ENCODE measurements at regions not wholly inside any gene's neighbourhood (a gene's known extent, or its start where the extent isn't known, plus 50 kb on each side); places are given as distances from the start of the nearest gene placed in this dataset.
"Not testable (repeated sequence)": the region's sequence is repeated elsewhere in the genome, so short reads cannot be mapped to it uniquely, and the experiment has no call there.

- no peak for DNase-seq
Measured at GRCh38 chr15:47887241-47887800, 170.0 kb downstream of the SEMA6D start.

- no peak for DNase-seq
Measured at GRCh38 chr15:47888385-47889100, 171.2 kb downstream of the SEMA6D start.

GRCh38 chr15:47890397-47891150, 173.3 kb downstream of the SEMA6D start:
- no peak for DNase-seq

DNA sequence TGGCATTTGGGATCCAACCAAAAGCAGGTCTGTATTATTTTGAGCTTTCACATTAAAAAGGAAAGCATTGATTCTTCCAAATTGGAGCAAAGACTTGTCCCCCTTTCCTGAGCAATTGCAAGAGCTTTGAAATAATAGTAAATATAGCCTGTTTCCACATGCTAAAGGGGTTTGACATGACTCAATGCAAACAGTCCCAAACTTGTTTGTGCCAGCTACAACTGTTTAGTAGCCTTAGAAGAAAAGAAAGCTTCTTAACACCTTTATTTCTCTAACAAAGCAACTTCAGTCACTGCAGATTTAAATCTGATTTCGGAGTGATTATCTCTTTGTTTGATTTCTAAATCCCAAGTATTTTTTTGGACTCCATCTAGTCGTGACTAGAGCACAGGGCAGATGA, 180.2 kb downstream of the SEMA6D start:
- no peak for DNase-seq

DNA sequence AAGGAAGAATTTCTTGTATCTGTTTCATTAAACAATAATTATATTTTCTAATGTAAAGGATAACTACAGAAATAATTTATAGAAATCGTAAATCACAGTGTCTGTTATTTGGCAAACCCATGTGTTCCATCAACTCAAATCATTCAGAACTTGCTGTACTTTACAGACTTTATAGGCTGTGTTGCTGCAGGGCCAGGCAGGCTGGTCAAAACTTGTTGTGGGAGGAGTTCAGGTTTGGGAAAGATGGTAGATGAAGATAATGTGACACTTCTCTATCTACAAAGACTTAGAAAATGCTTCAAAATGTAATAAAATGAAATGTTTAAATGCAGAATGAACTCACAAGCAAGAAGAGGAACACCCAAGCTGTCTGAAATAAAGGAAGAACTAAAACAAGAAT, 183.4 kb downstream of the SEMA6D start:
- DNase-seq: no peak

DNA sequence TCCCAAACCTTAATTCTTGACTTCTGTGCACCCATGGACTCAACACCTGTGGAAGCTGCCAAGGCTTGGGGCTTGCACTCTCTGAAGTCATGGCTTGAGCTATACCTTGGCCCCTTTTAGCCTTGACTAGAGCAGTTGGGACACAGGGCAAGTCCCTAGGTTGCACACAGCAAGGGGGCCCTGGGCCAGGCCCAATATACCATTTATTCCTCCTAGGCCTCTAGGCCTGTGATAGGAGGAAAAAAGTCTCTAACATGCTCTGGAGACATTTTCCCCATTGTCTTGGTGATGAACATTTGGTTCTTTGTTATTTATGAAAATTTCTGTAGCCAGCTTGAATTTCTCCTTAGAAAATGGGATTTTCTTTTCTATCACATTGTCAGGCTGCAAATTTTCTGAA, 186.1 kb downstream of the SEMA6D start:
- no peak for DNase-seq

GRCh38 chr15:47908486-47908885, 191.2 kb downstream of the SEMA6D start:
- DNase-seq: no peak

DNA sequence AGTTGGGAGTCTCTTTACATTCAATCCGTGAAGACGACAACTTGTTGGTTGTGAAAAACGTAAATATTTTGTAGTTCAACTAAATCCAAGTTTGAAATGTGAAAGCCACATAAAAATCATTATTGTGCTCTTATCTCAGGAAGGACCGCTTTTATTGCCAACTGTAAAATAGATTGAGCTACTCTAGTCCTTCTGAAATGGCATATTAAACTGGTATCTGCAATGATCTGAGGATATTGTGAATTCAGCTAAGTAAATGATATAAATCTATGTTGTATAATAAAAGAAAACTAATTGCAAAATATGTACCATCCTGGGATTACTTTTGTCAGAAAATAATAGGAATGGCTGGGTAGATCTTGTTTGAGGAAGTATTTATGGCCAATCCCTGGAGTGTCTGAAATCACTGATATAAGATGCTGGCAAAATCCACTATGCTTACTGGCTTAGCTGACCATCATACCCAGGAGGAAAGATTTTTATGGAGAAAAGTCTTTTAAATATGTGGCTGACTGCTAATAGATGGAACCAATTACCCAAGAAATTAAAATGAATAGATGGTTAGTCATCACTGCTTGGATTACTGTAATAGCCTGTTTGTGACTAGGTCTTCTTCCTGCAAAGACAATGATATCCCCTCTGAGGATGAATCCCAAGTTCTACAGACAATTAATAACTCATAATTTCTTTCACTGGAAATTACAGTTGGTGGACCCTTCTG, 191.8 kb downstream of the SEMA6D start:
- no peak for DNase-seq

- DNase-seq: not testable (repeated sequence)
Measured at GRCh38 chr15:47912910-47913309, 195.6 kb downstream of the SEMA6D start.

GRCh38 chr15:47917881-47918280, 200.6 kb downstream of the SEMA6D start:
- no peak for DNase-seq

DNA sequence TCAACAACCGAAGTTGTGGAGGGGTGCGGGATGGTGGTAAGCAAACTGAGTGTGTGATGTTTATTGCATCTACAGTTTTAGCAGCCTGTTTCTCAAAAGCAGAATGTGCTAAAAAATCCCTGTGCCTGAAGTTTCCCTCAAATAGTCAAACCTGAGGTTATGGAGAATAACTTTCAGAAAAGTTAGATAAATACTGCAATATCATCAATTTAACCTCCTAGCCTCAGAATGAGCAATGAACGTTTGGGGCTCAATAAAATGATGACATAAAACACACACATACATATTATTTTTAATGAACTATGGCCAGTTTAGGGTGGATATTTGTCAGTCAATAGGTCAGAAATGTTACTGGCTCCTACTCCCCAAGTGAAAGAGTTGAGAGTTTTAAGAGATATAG, 201.6 kb downstream of the SEMA6D start:
- DNase-seq: no peak

GRCh38 chr15:47924381-47924780, 196.4 kb upstream of the SLC24A5 start:
- no peak for DNase-seq

GRCh38 chr15:47929138-47929803, 191.5 kb upstream of the SLC24A5 start:
- no peak for DNase-seq

DNA sequence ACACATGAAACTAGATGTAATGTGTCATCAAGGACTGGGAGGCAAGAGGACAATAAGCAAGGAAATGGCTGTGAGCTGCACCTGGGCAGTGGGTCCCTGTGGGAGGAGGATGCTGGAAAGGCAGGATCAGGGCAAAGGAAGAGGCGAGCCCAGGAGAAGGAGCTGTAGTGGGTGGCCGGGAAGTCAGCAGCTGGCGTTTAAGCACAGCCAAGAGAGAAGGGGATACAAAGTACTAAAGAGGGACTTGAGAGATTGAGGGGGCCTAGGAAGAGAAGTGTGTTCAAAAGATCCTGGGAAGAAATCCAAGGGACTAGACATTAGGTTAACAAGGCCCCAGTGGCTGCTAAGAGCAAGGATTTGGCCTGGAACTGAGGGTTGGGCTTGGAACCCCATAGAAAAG, 188.5 kb upstream of the SLC24A5 start:
- no peak for DNase-seq

GRCh38 chr15:47932951-47933641, 187.7 kb upstream of the SLC24A5 start:
- no peak for DNase-seq

GRCh38 chr15:47933865-47934264, 186.9 kb upstream of the SLC24A5 start:
- DNase-seq: no peak

- DNase-seq: no peak
Measured at GRCh38 chr15:47934342-47934741, 186.4 kb upstream of the SLC24A5 start.

DNA sequence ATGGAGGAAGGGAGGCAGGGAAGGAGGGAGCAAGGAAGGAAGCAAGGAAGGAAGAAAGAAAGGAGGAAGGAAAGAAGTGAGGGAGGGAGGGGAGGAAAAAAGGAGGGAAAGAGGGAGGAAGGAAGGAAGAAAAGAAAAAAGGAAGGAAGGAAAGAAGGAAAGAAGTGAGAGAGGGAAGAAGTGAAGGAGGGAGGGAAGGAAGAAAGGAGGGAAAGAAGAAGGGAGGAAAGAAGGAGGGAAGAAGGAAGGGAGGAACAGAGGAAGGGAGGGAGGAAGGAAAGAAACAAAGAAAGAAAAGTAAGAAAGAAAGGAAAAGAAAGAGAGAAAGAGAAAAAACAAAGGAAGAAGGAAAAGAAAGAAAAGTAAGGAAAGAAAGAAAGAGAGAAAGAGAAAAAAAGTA, 183.0 kb upstream of the SLC24A5 start:
- no peak for DNase-seq

DNA sequence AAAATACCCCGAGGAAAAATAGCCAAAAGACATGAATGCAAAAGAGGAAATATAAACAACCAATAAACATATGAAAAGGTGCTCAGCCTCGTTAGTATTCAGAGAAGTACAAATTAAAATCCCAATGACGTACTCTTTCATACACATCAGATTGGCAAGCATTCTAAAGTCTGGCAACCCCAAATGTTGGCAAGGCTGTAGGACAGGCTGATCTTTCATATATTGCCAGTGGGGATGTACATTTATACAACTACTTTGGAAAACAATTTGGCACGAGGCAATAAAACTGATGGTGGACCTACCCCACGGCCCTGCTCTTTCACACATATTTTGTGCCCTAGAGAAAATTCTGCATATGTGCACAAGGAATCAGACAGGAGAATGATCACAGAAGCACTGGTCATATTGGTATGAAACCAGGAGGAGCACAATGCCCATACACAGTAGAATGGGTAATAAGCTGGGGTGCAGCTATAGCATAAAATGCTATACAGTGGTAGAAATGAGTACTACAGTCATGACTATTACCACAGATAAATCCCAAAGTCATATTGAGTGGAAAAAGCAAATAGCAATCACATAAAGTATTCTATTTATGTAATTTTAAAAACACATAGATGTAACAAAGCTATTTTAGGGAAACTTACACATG, 176.0 kb upstream of the SLC24A5 start:
- DNase-seq: no peak

DNA sequence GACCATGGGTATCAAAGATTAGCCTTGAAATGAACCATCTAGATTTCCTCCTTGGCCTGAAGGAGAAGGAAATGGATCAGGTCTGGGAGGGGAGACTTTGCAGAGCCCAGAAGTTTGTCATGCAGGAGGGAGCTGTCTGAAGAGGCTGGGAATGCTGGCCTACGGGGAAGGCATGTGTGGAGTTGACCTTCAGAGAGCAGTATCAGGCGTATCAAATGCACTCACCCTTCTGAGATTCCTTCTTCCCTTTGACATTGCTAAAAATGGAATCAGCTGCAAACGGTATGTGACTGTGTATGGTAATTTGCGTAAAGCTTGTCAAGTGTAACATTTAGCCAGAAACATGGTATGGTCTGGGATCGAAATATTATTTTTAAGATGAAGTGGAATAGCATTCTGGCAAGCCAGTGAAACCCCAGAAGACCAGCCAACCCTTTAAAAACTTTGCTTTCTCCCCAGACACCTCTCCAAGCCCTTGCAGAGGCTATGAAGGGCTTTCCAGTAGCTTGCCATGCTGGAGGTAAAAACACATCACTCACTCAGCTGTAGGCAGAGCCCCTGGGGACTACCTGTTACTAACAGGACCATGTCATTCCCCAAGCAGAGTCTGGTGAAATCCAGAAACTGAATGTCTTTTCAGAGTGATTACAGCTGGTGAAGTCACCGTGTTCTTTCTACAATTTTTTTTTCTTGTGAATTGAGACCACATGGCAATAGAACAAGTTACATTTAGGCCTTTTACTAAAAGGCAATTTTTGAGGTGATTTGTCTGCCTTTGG, 174.7 kb upstream of the SLC24A5 start:
- no peak for DNase-seq

DNA sequence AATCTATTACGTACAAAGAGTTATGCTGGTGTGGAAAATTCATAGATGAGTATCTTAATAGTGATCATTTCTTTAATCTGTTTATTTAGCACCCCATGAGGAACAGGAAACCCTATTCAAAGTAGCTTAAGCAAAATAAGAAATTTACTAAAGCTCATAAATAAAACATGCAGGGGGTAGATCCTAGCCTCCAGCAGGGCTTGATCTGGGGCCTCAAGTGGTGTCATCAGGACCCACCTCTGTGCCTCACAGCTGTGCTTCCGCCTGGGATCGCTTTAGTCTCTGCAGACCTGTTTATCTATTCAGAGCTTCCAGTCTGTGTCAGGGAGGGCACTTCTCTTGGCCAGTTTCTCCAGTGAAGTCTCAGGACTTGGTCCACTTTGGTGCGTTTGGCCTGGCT, 171.0 kb upstream of the SLC24A5 start:
- no peak for DNase-seq
